ENCODE measurements at regions not wholly inside any gene's neighbourhood (a gene's known extent, or its start where the extent isn't known, plus 50 kb on each side); places are given as distances from the start of the nearest gene placed in this dataset.

- TF ChIP-seq POLR2A (IDR thresholded peaks at IDR 0.05; ENCODE audit: low read depth, low read length): no peak
- TF ChIP-seq TAF1 (IDR thresholded peaks at IDR 0.05; ENCODE audit: borderline replicate concordance, low read depth, low read length): no peak
- no peak for TF ChIP-seq POLR2AphosphoS5 (IDR thresholded peaks at IDR 0.05; ENCODE audit: low read depth, low read length)
Measured at GRCh38 chr2:122020377-122020776, 264.9 kb downstream of the TSN start.
